ENCODE measurements at regions not wholly inside any gene's neighbourhood (a gene's known extent, or its start where the extent isn't known, plus 50 kb on each side); places are given as distances from the start of the nearest gene placed in this dataset.

GRCh38 chr10:65328486-65328885 lies 1597.3 kb upstream of the LRRTM3 start:
- no peak overlapping the region for H3K9ac ChIP-seq (ENCODE audit: insufficient read length, low read depth)
- H3K9me3 ChIP-seq (ENCODE audit: insufficient read depth, low read length), result no peaks in the 10 kb centered on the region
- no peak for DNase-seq (ENCODE audit: low read depth, low spot score)
- H3K4me1 ChIP-seq (ENCODE audit: insufficient read depth, insufficient read length), result no peaks in the 10 kb centered on the region
- H3K27me3 ChIP-seq (ENCODE audit: insufficient read depth, insufficient read length), result no peaks in the 10 kb centered on the region
- TF ChIP-seq ZNF274 (IDR thresholded peaks at IDR 0.05; ENCODE audit: low read depth, low read length), result no peak
- no peak for TF ChIP-seq SUZ12 (IDR thresholded peaks at IDR 0.05; ENCODE audit: extremely low read depth, insufficient read depth, insufficient read length)
- no peak for TF ChIP-seq YY1 (IDR thresholded peaks at IDR 0.05; ENCODE audit: insufficient read depth, insufficient read length)
- H3K36me3 ChIP-seq (ENCODE audit: insufficient read depth, insufficient read length, low read length), result no peaks in the 10 kb centered on the region
- no peak overlapping the region for H3K4me3 ChIP-seq (ENCODE audit: insufficient read length, low read depth)

GRCh38 chr10:65335311-65335710 lies 1590.5 kb upstream of the LRRTM3 start:
- Histone ChIP-seq H3K9ac (ENCODE audit: insufficient read length, low read depth) (no peak overlapping the region), H3K36me3 (ENCODE audit: insufficient read depth, insufficient read length, low read length) (no peaks in the 10 kb centered on the region), H3K27me3 (ENCODE audit: insufficient read depth, insufficient read length) (no peaks in the 10 kb centered on the region), H3K4me1 (ENCODE audit: insufficient read depth, insufficient read length) (no peaks in the 10 kb centered on the region), H3K4me3 (ENCODE audit: insufficient read length, low read depth) (no peak overlapping the region), H3K9me3 (ENCODE audit: insufficient read depth, low read length) (no peaks in the 10 kb centered on the region)
- TF ChIP-seq ZNF274 (IDR thresholded peaks at IDR 0.05; ENCODE audit: low read depth, low read length), result no peak
- TF ChIP-seq YY1 (IDR thresholded peaks at IDR 0.05; ENCODE audit: insufficient read depth, insufficient read length), result no peak
- TF ChIP-seq SUZ12 (IDR thresholded peaks at IDR 0.05; ENCODE audit: extremely low read depth, insufficient read depth, insufficient read length), result no peak
- DNase-seq (ENCODE audit: low read depth, low spot score), result no peak

GRCh38 chr10:65340340-65340739 lies 1585.5 kb upstream of the LRRTM3 start:
- H3K4me1 ChIP-seq (ENCODE audit: insufficient read depth, insufficient read length), result no peaks in the 10 kb centered on the region
- H3K9me3 ChIP-seq (ENCODE audit: insufficient read depth, low read length), result no peaks in the 10 kb centered on the region
- TF ChIP-seq ZNF274 (IDR thresholded peaks at IDR 0.05; ENCODE audit: low read depth, low read length), result no peak
- TF ChIP-seq YY1 (IDR thresholded peaks at IDR 0.05; ENCODE audit: insufficient read depth, insufficient read length), result no peak
- no peak for TF ChIP-seq SUZ12 (IDR thresholded peaks at IDR 0.05; ENCODE audit: extremely low read depth, insufficient read depth, insufficient read length)
- no peak overlapping the region for H3K4me3 ChIP-seq (ENCODE audit: insufficient read length, low read depth)
- no peaks in the 10 kb centered on the region for H3K27me3 ChIP-seq (ENCODE audit: insufficient read depth, insufficient read length)
- no peak overlapping the region for H3K9ac ChIP-seq (ENCODE audit: insufficient read length, low read depth)
- no peak for DNase-seq (ENCODE audit: low read depth, low spot score)
- H3K36me3 ChIP-seq (ENCODE audit: insufficient read depth, insufficient read length, low read length), result no peaks in the 10 kb centered on the region

- Histone ChIP-seq H3K9me3 (ENCODE audit: insufficient read depth, low read length) (no peaks in the 10 kb centered on the region), H3K4me3 (ENCODE audit: insufficient read length, low read depth) (no peak overlapping the region), H3K4me1 (ENCODE audit: insufficient read depth, insufficient read length) (no peaks in the 10 kb centered on the region), H3K36me3 (ENCODE audit: insufficient read depth, insufficient read length, low read length) (no peaks in the 10 kb centered on the region), H3K9ac (ENCODE audit: insufficient read length, low read depth) (no peak overlapping the region), H3K27me3 (ENCODE audit: insufficient read depth, insufficient read length) (no peaks in the 10 kb centered on the region)
- no peak for DNase-seq (ENCODE audit: low read depth, low spot score)
- TF ChIP-seq SUZ12 (IDR thresholded peaks at IDR 0.05; ENCODE audit: extremely low read depth, insufficient read depth, insufficient read length), result no peak
Measured at GRCh38 chr10:65341323-65341925, 1584.4 kb upstream of the LRRTM3 start.

- DNase-seq (ENCODE audit: low read depth, low spot score), result no peak
- TF ChIP-seq YY1 (IDR thresholded peaks at IDR 0.05; ENCODE audit: insufficient read depth, insufficient read length) (no peak), SUZ12 (IDR thresholded peaks at IDR 0.05; ENCODE audit: extremely low read depth, insufficient read depth, insufficient read length) (no peak), ZNF274 (IDR thresholded peaks at IDR 0.05; ENCODE audit: low read depth, low read length) (no peak)
- no peaks in the 10 kb centered on the region for H3K4me1 ChIP-seq (ENCODE audit: insufficient read depth, insufficient read length)
Measured at GRCh38 chr10:65342245-65342644, 1583.6 kb upstream of the LRRTM3 start.

GRCh38 chr10:65346466-65346865 lies 1579.4 kb upstream of the LRRTM3 start:
- H3K9me3 ChIP-seq (ENCODE audit: insufficient read depth, low read length), result no peaks in the 10 kb centered on the region
- no peak overlapping the region for H3K4me3 ChIP-seq (ENCODE audit: insufficient read length, low read depth)
- DNase-seq (ENCODE audit: low read depth, low spot score), result no peak
- no peak overlapping the region for H3K9ac ChIP-seq (ENCODE audit: insufficient read length, low read depth)
- H3K4me1 ChIP-seq (ENCODE audit: insufficient read depth, insufficient read length), result no peaks in the 10 kb centered on the region
- H3K36me3 ChIP-seq (ENCODE audit: insufficient read depth, insufficient read length, low read length), result no peaks in the 10 kb centered on the region
- H3K27me3 ChIP-seq (ENCODE audit: insufficient read depth, insufficient read length), result no peaks in the 10 kb centered on the region
- TF ChIP-seq SUZ12 (IDR thresholded peaks at IDR 0.05; ENCODE audit: extremely low read depth, insufficient read depth, insufficient read length), result no peak
- TF ChIP-seq ZNF274 (IDR thresholded peaks at IDR 0.05; ENCODE audit: low read depth, low read length), result no peak
- no peak for TF ChIP-seq YY1 (IDR thresholded peaks at IDR 0.05; ENCODE audit: insufficient read depth, insufficient read length)

More at GRCh38 chr10:65342245-65342644, 1583.6 kb upstream of the LRRTM3 start:
- Histone ChIP-seq H3K36me3 (ENCODE audit: insufficient read depth, insufficient read length, low read length) (no peaks in the 10 kb centered on the region), H3K27me3 (ENCODE audit: insufficient read depth, insufficient read length) (no peaks in the 10 kb centered on the region), H3K9ac (ENCODE audit: insufficient read length, low read depth) (no peak overlapping the region), H3K4me3 (ENCODE audit: insufficient read length, low read depth) (no peak overlapping the region), H3K9me3 (ENCODE audit: insufficient read depth, low read length) (no peaks in the 10 kb centered on the region)

GRCh38 chr10:65348637-65349036 lies 1577.2 kb upstream of the LRRTM3 start:
- Histone ChIP-seq H3K27me3 (ENCODE audit: insufficient read depth, insufficient read length) (no peaks in the 10 kb centered on the region), H3K9ac (ENCODE audit: insufficient read length, low read depth) (no peak overlapping the region), H3K9me3 (ENCODE audit: insufficient read depth, low read length) (no peaks in the 10 kb centered on the region), H3K4me3 (ENCODE audit: insufficient read length, low read depth) (no peak overlapping the region), H3K36me3 (ENCODE audit: insufficient read depth, insufficient read length, low read length) (no peaks in the 10 kb centered on the region), H3K4me1 (ENCODE audit: insufficient read depth, insufficient read length) (no peaks in the 10 kb centered on the region)
- TF ChIP-seq YY1 (IDR thresholded peaks at IDR 0.05; ENCODE audit: insufficient read depth, insufficient read length), result no peak
- DNase-seq (ENCODE audit: low read depth, low spot score), result no peak

- Histone ChIP-seq H3K27me3 (ENCODE audit: insufficient read depth, insufficient read length) (no peaks in the 10 kb centered on the region), H3K4me3 (ENCODE audit: insufficient read length, low read depth) (no peak overlapping the region), H3K4me1 (ENCODE audit: insufficient read depth, insufficient read length) (no peaks in the 10 kb centered on the region), H3K9me3 (ENCODE audit: insufficient read depth, low read length) (no peaks in the 10 kb centered on the region), H3K9ac (ENCODE audit: insufficient read length, low read depth) (no peak overlapping the region), H3K36me3 (ENCODE audit: insufficient read depth, insufficient read length, low read length) (no peaks in the 10 kb centered on the region)
- no peak for TF ChIP-seq SUZ12 (IDR thresholded peaks at IDR 0.05; ENCODE audit: extremely low read depth, insufficient read depth, insufficient read length)
- TF ChIP-seq ZNF274 (IDR thresholded peaks at IDR 0.05; ENCODE audit: low read depth, low read length), result no peak
- no peak for TF ChIP-seq YY1 (IDR thresholded peaks at IDR 0.05; ENCODE audit: insufficient read depth, insufficient read length)
- DNase-seq (ENCODE audit: low read depth, low spot score), result no peak
Measured at GRCh38 chr10:65350611-65351010, 1575.2 kb upstream of the LRRTM3 start.

All from NT2/D1 (cell line).